ENCODE measurements at regions not wholly inside any gene's neighbourhood (a gene's known extent, or its start where the extent isn't known, plus 50 kb on each side); places are given as distances from the start of the nearest gene placed in this dataset.
"Not testable (repeated sequence)": the region's sequence is repeated elsewhere in the genome, so short reads cannot be mapped to it uniquely, and the experiment has no call there.

GRCh38 chr4:188740791-188741190 lies 601.5 kb downstream of the TRIML1 start:
- not testable (repeated sequence) for H3K27me3 ChIP-seq (replicated peaks; ENCODE audit: insufficient read depth, low read length); H3K9me2 ChIP-seq (replicated peaks; ENCODE audit: insufficient read depth, low read length); DNase-seq; H3K4me1 ChIP-seq (ENCODE audit: low read length); H3K4me2 ChIP-seq (ENCODE audit: low read depth, low read length); H3F3A ChIP-seq (ENCODE audit: insufficient read depth, low read length); H3K79me2 ChIP-seq (ENCODE audit: low read length); H3K4me3 ChIP-seq (ENCODE audit: low read length); H3K36me3 ChIP-seq (replicated peaks; ENCODE audit: insufficient read depth, low read length); H2AFZ ChIP-seq (ENCODE audit: low read length); H3K9ac ChIP-seq (ENCODE audit: low read length); H3K9me3 ChIP-seq (replicated peaks; ENCODE audit: insufficient read depth, low read length); H3K27ac ChIP-seq (ENCODE audit: low read length); H4K20me1 ChIP-seq (ENCODE audit: insufficient read depth, low read length)

GRCh38 chr4:188754372-188755002 lies 615.2 kb downstream of the TRIML1 start:
- TF ChIP-seq EZH2 (optimal IDR thresholded peaks at IDR 0.05; ENCODE audit: low read depth, low read length) = no peak
- TF ChIP-seq EZH2phosphoT487 (IDR thresholded peaks at IDR 0.05; ENCODE audit: low read length) = no peak
- H3F3A ChIP-seq (ENCODE audit: insufficient read depth, low read length) = no peaks in the 10 kb centered on the region
- no peaks in the 10 kb centered on the region for H3K27me3 ChIP-seq (replicated peaks; ENCODE audit: insufficient read depth, low read length)
- no peaks in the 10 kb centered on the region for H3K4me1 ChIP-seq (ENCODE audit: low read length)
- no peak overlapping the region for H3K4me3 ChIP-seq (ENCODE audit: low read length)
- no peak overlapping the region for H3K4me2 ChIP-seq (ENCODE audit: low read depth, low read length)
- H3K9me3 ChIP-seq (replicated peaks; ENCODE audit: insufficient read depth, low read length) = no peaks in the 10 kb centered on the region
- no peak for DNase-seq
- no peaks in the 10 kb centered on the region for H3K79me2 ChIP-seq (ENCODE audit: low read length)
- no peaks in the 10 kb centered on the region for H3K9me2 ChIP-seq (replicated peaks; ENCODE audit: insufficient read depth, low read length)
- H3K9ac ChIP-seq (ENCODE audit: low read length) = no peak overlapping the region
- H2AFZ ChIP-seq (ENCODE audit: low read length) = no peak overlapping the region
- no peak overlapping the region for H3K27ac ChIP-seq (ENCODE audit: low read length)
- H3K36me3 ChIP-seq (replicated peaks; ENCODE audit: insufficient read depth, low read length) = no peaks in the 10 kb centered on the region
- H4K20me1 ChIP-seq (ENCODE audit: insufficient read depth, low read length) = no peaks in the 10 kb centered on the region

- H3F3A ChIP-seq (ENCODE audit: insufficient read depth, low read length) = no peaks in the 10 kb centered on the region
- H3K9ac ChIP-seq (ENCODE audit: low read length) = no peak overlapping the region
- H3K4me2 ChIP-seq (ENCODE audit: low read depth, low read length) = no peak overlapping the region
- no peaks in the 10 kb centered on the region for H3K9me3 ChIP-seq (replicated peaks; ENCODE audit: insufficient read depth, low read length)
- no peaks in the 10 kb centered on the region for H4K20me1 ChIP-seq (ENCODE audit: insufficient read depth, low read length)
- H3K79me2 ChIP-seq (ENCODE audit: low read length) = no peaks in the 10 kb centered on the region
- H3K9me2 ChIP-seq (replicated peaks; ENCODE audit: insufficient read depth, low read length) = no peaks in the 10 kb centered on the region
- H3K4me1 ChIP-seq (ENCODE audit: low read length) = no peaks in the 10 kb centered on the region
- H2AFZ ChIP-seq (ENCODE audit: low read length) = no peak overlapping the region
- TF ChIP-seq EZH2phosphoT487 (IDR thresholded peaks at IDR 0.05; ENCODE audit: low read length) (no peak), EZH2 (optimal IDR thresholded peaks at IDR 0.05; ENCODE audit: low read depth, low read length) (no peak), CTCF (IDR thresholded peaks at IDR 0.05; ENCODE audit: low read length) (no peak)
- DNase-seq = no peak
- no peak overlapping the region for H3K4me3 ChIP-seq (ENCODE audit: low read length)
- H3K36me3 ChIP-seq (replicated peaks; ENCODE audit: insufficient read depth, low read length) = no peaks in the 10 kb centered on the region
- no peaks in the 10 kb centered on the region for H3K27me3 ChIP-seq (replicated peaks; ENCODE audit: insufficient read depth, low read length)
- H3K27ac ChIP-seq (ENCODE audit: low read length) = no peak overlapping the region
Measured at GRCh38 chr4:188767496-188767895, 628.3 kb downstream of the TRIML1 start.

- H3K79me2 ChIP-seq (ENCODE audit: low read length) = no peaks in the 10 kb centered on the region
Measured at GRCh38 chr4:188778905-188779304, 639.7 kb downstream of the TRIML1 start.

More at GRCh38 chr4:188778905-188779304, 639.7 kb downstream of the TRIML1 start:
- Histone ChIP-seq H3K9ac (ENCODE audit: low read length) (no peak overlapping the region), H3K27me3 (replicated peaks; ENCODE audit: insufficient read depth, low read length) (no peaks in the 10 kb centered on the region), H3K36me3 (replicated peaks; ENCODE audit: insufficient read depth, low read length) (no peaks in the 10 kb centered on the region), H3K27ac (ENCODE audit: low read length) (no peak overlapping the region), H3K4me1 (ENCODE audit: low read length) (no peaks in the 10 kb centered on the region), H4K20me1 (ENCODE audit: insufficient read depth, low read length) (no peaks in the 10 kb centered on the region), H3K4me3 (ENCODE audit: low read length) (no peak overlapping the region), H2AFZ (ENCODE audit: low read length) (no peak overlapping the region), H3K9me2 (replicated peaks; ENCODE audit: insufficient read depth, low read length) (no peaks in the 10 kb centered on the region), H3K4me2 (ENCODE audit: low read depth, low read length) (no peak overlapping the region), H3K9me3 (replicated peaks; ENCODE audit: insufficient read depth, low read length) (no peaks in the 10 kb centered on the region), H3F3A (ENCODE audit: insufficient read depth, low read length) (no peaks in the 10 kb centered on the region)
- no peak for DNase-seq
- no peak for TF ChIP-seq CTCF (IDR thresholded peaks at IDR 0.05; ENCODE audit: low read length)
- no peak for TF ChIP-seq EZH2phosphoT487 (IDR thresholded peaks at IDR 0.05; ENCODE audit: low read length)
- TF ChIP-seq EZH2 (optimal IDR thresholded peaks at IDR 0.05; ENCODE audit: low read depth, low read length) = no peak
